GM20000 (cell line): ENCODE measurements at regions not wholly inside any gene's neighbourhood (a gene's known extent, or its start where the extent isn't known, plus 50 kb on each side); places are given as distances from the start of the nearest gene placed in this dataset.

ENCODE experiments used
- DNase-seq: peaks from one replicate; pipeline ENCODE4 v3.0.0; 2012; ENCODE audit warnings: low spot score
- TF ChIP-seq, protein P1 (sequence below): IDR thresholded peaks from 2 replicates; pipeline ENCODE4 v1.5.1; 2012; ENCODE audit warnings: mild to moderate bottlenecking, control low read depth; ENCODE audit errors: extremely low read depth, missing control alignments

- DNase-seq: no peak
- TF ChIP-seq, protein P1, sequence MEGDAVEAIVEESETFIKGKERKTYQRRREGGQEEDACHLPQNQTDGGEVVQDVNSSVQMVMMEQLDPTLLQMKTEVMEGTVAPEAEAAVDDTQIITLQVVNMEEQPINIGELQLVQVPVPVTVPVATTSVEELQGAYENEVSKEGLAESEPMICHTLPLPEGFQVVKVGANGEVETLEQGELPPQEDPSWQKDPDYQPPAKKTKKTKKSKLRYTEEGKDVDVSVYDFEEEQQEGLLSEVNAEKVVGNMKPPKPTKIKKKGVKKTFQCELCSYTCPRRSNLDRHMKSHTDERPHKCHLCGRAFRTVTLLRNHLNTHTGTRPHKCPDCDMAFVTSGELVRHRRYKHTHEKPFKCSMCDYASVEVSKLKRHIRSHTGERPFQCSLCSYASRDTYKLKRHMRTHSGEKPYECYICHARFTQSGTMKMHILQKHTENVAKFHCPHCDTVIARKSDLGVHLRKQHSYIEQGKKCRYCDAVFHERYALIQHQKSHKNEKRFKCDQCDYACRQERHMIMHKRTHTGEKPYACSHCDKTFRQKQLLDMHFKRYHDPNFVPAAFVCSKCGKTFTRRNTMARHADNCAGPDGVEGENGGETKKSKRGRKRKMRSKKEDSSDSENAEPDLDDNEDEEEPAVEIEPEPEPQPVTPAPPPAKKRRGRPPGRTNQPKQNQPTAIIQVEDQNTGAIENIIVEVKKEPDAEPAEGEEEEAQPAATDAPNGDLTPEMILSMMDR: no peak
These were observed 143.0 kb downstream of the TSN start for GRCh38 chr2:121898483-121898882.

- TF ChIP-seq, protein P1: no peak
- DNase-seq: no peak
These were observed 144.9 kb downstream of the TSN start for GRCh38 chr2:121900391-121900790.

GRCh38 chr2:121902171-121902591, 146.7 kb downstream of the TSN start:
- TF ChIP-seq, protein P1: no peak
- DNase-seq: no peak

DNA sequence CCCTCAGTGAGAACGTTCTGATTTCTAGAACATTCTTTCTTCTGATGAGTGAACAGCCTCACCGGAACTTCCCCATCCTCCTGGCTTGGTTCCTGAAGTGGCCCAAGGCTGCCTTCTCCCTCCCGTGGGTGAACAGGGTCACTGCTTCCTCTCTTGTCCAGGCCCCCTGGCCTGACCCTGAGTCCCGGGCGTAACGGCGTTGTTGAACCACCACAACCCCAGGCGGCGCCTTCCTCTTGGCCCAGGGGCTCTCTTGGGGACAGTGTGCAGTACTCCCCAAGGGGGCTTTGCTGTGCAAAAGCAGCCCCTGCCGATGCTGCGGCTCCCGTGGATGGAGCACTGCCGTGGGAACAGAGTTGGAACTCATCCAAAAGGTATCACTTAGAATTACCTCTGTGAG, 147.2 kb downstream of the TSN start:
- TF ChIP-seq, protein P1: no peak
- DNase-seq: no peak

- DNase-seq: no peak
- TF ChIP-seq, protein P1: no peak
These were observed 147.7 kb downstream of the TSN start for GRCh38 chr2:121903037-121903689.

- DNase-seq: no peak
- TF ChIP-seq, protein P1: no peak
These were observed 149.2 kb downstream of the TSN start for GRCh38 chr2:121904656-121905055.

DNA sequence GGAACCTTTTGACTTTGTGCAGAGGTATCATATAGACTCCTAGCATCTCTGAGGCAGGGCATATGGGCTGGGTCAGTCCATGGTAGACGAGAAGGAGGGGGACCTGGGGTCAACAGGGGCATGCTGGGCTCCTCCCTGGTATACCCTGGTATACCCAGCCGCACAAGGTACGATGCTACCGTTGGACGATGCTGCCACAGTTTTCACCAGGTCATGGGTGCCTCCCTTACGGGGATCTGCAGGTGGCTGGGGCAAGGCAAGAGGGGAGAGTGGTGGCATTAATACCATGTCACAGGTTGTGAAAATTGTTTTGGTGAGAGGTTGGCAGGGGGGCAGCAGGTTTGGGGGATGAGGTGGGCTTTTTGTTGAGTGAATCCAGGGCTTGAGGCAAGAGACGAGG, 149.8 kb downstream of the TSN start:
- no peak for DNase-seq
- TF ChIP-seq, protein P1: no peak
